H1 (cell line): ENCODE measurements at regions not wholly inside any gene's neighbourhood (a gene's known extent, or its start where the extent isn't known, plus 50 kb on each side); places are given as distances from the start of the nearest gene placed in this dataset.

Experiments
- ATF2 ChIP-seq: IDR thresholded peaks from 2 replicates; pipeline ENCODE4 v1.6.1; 2012; ENCODE audit warnings: low read length, inconsistent platforms
- E2F6 ChIP-seq: IDR thresholded peaks from 2 replicates; pipeline ENCODE4 v1.6.1; 2012; ENCODE audit warnings: inconsistent platforms
- EGR1 ChIP-seq: IDR thresholded peaks from 2 replicates; pipeline ENCODE4 v1.6.1; 2011; ENCODE audit warnings: low read depth, low read length, borderline replicate concordance
- JUN ChIP-seq: IDR thresholded peaks from 2 replicates; pipeline ENCODE4 v1.6.1; 2011; ENCODE audit warnings: low read depth, mild to moderate bottlenecking, improper control_type of control experiment, low read length
- POLR2AphosphoS5 ChIP-seq: IDR thresholded peaks from 2 replicates; pipeline ENCODE4 v1.6.1; 2011; ENCODE audit warnings: low read depth, low read length
- RXRA ChIP-seq: IDR thresholded peaks from 2 replicates; pipeline ENCODE4 v1.6.1; 2011; ENCODE audit warnings: low read depth, mild to moderate bottlenecking, low read length, moderate library complexity; ENCODE audit not compliant: insufficient read depth
- SP2 ChIP-seq: IDR thresholded peaks from 2 replicates; pipeline ENCODE4 v1.6.1; 2012; ENCODE audit warnings: mild to moderate bottlenecking, low read length, inconsistent platforms
- SP4 ChIP-seq: IDR thresholded peaks from 2 replicates; pipeline ENCODE4 v1.6.1; 2012; ENCODE audit warnings: low read length, inconsistent platforms
- TAF1 ChIP-seq: IDR thresholded peaks from 2 replicates; pipeline ENCODE4 v1.6.1; 2011; ENCODE audit warnings: mild to moderate bottlenecking, low read depth, low read length
- TBP ChIP-seq: IDR thresholded peaks from 2 replicates; pipeline ENCODE4 v1.6.1; 2011; ENCODE audit warnings: low read depth, low read length, improper control_type of control experiment
- TF ChIP-seq, protein P1 (sequence below): fragments of 300-600 bp; sonication (generic); IDR thresholded peaks from 2 replicates; pipeline ENCODE4 v1.7.1; 2012; ENCODE audit warnings: low read length, moderate library complexity, mild to moderate bottlenecking, inconsistent platforms; ENCODE audit not compliant: insufficient replicate concordance

GRCh38 chr10:57894361-57894760, 373.3 kb downstream of the IPMK start (continued):
- TF ChIP-seq, protein P1, sequence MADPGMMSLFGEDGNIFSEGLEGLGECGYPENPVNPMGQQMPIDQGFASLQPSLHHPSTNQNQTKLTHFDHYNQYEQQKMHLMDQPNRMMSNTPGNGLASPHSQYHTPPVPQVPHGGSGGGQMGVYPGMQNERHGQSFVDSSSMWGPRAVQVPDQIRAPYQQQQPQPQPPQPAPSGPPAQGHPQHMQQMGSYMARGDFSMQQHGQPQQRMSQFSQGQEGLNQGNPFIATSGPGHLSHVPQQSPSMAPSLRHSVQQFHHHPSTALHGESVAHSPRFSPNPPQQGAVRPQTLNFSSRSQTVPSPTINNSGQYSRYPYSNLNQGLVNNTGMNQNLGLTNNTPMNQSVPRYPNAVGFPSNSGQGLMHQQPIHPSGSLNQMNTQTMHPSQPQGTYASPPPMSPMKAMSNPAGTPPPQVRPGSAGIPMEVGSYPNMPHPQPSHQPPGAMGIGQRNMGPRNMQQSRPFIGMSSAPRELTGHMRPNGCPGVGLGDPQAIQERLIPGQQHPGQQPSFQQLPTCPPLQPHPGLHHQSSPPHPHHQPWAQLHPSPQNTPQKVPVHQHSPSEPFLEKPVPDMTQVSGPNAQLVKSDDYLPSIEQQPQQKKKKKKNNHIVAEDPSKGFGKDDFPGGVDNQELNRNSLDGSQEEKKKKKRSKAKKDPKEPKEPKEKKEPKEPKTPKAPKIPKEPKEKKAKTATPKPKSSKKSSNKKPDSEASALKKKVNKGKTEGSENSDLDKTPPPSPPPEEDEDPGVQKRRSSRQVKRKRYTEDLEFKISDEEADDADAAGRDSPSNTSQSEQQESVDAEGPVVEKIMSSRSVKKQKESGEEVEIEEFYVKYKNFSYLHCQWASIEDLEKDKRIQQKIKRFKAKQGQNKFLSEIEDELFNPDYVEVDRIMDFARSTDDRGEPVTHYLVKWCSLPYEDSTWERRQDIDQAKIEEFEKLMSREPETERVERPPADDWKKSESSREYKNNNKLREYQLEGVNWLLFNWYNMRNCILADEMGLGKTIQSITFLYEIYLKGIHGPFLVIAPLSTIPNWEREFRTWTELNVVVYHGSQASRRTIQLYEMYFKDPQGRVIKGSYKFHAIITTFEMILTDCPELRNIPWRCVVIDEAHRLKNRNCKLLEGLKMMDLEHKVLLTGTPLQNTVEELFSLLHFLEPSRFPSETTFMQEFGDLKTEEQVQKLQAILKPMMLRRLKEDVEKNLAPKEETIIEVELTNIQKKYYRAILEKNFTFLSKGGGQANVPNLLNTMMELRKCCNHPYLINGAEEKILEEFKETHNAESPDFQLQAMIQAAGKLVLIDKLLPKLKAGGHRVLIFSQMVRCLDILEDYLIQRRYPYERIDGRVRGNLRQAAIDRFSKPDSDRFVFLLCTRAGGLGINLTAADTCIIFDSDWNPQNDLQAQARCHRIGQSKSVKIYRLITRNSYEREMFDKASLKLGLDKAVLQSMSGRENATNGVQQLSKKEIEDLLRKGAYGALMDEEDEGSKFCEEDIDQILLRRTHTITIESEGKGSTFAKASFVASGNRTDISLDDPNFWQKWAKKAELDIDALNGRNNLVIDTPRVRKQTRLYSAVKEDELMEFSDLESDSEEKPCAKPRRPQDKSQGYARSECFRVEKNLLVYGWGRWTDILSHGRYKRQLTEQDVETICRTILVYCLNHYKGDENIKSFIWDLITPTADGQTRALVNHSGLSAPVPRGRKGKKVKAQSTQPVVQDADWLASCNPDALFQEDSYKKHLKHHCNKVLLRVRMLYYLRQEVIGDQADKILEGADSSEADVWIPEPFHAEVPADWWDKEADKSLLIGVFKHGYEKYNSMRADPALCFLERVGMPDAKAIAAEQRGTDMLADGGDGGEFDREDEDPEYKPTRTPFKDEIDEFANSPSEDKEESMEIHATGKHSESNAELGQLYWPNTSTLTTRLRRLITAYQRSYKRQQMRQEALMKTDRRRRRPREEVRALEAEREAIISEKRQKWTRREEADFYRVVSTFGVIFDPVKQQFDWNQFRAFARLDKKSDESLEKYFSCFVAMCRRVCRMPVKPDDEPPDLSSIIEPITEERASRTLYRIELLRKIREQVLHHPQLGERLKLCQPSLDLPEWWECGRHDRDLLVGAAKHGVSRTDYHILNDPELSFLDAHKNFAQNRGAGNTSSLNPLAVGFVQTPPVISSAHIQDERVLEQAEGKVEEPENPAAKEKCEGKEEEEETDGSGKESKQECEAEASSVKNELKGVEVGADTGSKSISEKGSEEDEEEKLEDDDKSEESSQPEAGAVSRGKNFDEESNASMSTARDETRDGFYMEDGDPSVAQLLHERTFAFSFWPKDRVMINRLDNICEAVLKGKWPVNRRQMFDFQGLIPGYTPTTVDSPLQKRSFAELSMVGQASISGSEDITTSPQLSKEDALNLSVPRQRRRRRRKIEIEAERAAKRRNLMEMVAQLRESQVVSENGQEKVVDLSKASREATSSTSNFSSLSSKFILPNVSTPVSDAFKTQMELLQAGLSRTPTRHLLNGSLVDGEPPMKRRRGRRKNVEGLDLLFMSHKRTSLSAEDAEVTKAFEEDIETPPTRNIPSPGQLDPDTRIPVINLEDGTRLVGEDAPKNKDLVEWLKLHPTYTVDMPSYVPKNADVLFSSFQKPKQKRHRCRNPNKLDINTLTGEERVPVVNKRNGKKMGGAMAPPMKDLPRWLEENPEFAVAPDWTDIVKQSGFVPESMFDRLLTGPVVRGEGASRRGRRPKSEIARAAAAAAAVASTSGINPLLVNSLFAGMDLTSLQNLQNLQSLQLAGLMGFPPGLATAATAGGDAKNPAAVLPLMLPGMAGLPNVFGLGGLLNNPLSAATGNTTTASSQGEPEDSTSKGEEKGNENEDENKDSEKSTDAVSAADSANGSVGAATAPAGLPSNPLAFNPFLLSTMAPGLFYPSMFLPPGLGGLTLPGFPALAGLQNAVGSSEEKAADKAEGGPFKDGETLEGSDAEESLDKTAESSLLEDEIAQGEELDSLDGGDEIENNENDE = no peak
- TF ChIP-seq EGR1 = no peak
- TF ChIP-seq ATF2 = no peak
- no peak for TF ChIP-seq RXRA
- no peak for TF ChIP-seq POLR2AphosphoS5
- TF ChIP-seq SP4 = no peak
- no peak for TF ChIP-seq TBP
- TF ChIP-seq E2F6 = no peak
- no peak for TF ChIP-seq SP2
- no peak for TF ChIP-seq JUN
- no peak for TF ChIP-seq TAF1
